ENCODE measurements at regions not wholly inside any gene's neighbourhood (a gene's known extent, or its start where the extent isn't known, plus 50 kb on each side); places are given as distances from the start of the nearest gene placed in this dataset.
A peak's percentile ranks its signal among the peaks of the same experiment; 100 is the strongest.

DNA sequence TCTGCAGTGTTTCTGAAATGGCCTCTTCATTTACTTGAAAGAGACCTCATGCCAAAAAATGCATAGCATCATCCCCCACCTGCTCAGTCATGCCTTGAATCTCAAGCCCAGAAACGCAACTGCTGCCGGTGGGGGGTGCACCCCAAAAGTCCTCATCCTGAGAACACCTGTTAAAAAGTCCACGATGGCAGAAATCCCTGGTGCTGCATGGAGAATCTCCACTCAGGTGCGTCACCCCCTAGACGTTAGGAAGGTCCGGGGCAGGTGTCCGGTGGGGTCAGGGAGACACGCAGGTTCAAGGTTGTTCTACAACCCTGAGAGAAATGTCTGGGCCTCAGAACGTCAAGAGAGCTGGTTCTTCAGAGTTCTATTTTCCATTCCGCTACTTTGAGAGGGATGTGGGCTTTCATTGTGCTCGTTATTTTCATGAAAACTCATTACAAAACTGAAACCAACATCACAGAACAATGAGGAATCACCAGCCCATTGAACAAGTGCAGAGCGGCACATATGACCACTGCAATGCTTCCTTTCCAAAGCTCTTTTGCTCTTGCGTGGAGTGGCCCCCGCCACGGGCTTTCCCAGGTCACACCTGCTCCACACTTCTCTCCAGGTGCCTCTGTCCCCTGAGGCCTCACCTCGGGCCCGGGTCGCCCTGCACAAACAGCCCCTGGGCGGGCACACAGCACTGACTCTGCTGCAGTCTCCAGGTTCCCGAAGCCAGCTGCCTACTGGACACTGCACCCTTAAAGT is 201.9 kb downstream of the TOMM20 start:
- Mint-ChIP-seq H3K36me3 (ENCODE audit: low read depth) (no peaks in the 10 kb centered on the region), H3K4me3 (peak overlapping the region in 2 of 3 experiments; percentile 9 to 45), H3K9me3 (no peaks in the 10 kb centered on the region), H3K27me3 (ENCODE audit: low read depth) (no peaks in the 10 kb centered on the region), H3K4me1 (peaks cover 54% of the 10 kb centered on the region), H3K27ac (peak overlapping the region; percentile 97)
- TF ChIP-seq, protein P1, sequence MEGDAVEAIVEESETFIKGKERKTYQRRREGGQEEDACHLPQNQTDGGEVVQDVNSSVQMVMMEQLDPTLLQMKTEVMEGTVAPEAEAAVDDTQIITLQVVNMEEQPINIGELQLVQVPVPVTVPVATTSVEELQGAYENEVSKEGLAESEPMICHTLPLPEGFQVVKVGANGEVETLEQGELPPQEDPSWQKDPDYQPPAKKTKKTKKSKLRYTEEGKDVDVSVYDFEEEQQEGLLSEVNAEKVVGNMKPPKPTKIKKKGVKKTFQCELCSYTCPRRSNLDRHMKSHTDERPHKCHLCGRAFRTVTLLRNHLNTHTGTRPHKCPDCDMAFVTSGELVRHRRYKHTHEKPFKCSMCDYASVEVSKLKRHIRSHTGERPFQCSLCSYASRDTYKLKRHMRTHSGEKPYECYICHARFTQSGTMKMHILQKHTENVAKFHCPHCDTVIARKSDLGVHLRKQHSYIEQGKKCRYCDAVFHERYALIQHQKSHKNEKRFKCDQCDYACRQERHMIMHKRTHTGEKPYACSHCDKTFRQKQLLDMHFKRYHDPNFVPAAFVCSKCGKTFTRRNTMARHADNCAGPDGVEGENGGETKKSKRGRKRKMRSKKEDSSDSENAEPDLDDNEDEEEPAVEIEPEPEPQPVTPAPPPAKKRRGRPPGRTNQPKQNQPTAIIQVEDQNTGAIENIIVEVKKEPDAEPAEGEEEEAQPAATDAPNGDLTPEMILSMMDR (IDR thresholded peaks at IDR 0.05; ENCODE audit: unreplicated experiment in 3 of 3) = no peak

DNA sequence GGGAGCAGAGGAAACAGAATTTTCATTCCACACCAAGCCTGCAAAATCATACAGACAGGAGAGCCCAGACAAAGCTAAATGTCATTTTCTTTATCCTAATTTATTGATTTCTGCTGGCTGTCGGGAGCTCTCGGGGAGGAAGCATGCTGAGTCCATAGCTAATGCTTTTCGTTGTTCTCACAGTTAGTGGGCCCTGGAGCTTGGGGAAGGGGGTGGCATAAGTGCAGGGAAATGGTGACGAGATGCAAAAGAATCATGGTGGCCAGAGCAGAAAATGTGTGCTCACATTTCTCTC is 202.4 kb downstream of the TOMM20 start:
- TF ChIP-seq, protein P1 (IDR thresholded peaks at IDR 0.05; ENCODE audit: unreplicated experiment in 3 of 3) = no peak
- peak overlapping the region; percentile 97 for H3K27ac Mint-ChIP-seq
- H3K4me3 Mint-ChIP-seq = peak overlapping the region in 2 of 3 experiments; percentile 45 to 47
- no peaks in the 10 kb centered on the region for H3K36me3 Mint-ChIP-seq (ENCODE audit: low read depth)
- no peaks in the 10 kb centered on the region for H3K27me3 Mint-ChIP-seq (ENCODE audit: low read depth)
- peaks cover 59% of the 10 kb centered on the region for H3K4me1 Mint-ChIP-seq
- H3K9me3 Mint-ChIP-seq = no peaks in the 10 kb centered on the region

DNA sequence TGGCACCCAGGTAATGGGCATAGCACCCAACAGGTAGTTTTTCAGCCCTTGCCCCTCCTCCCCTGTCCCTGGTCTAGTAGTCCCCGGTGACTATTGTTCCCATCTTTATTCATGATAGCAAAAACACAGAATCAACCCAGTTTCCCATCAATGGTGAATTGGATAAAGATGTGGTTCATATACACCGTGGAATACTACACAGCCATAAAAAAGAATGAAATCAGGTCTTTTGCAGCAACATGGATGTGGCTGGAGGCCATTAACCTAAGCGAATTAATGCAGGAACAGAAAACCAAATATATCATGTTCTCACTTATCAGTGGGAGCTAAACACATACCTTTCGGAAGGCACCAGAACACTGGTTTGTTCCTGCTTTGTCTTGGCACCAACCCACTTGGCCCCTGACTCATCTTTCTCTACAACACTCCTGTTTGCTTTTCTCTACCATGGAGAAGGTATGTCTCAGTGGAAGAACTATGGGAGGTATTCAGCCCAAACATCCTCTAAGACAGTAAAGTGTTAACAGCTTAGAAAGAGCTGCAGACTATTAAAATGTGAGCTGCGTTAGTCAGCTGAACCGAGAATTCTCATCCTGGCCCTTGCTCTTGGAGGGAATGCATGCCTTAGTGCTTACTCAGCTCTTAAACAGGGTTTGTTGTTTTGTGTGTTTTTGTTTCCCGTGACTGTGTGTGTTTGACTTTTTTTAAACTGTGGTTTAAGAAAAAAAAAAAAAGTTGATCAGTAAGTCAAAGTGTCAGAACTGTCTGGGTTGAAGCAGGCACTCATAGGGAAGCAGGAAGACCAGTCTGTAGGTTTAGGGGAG is 203.0 kb downstream of the TOMM20 start:
- Mint-ChIP-seq H3K9me3 (no peaks in the 10 kb centered on the region), H3K27me3 (ENCODE audit: low read depth) (no peaks in the 10 kb centered on the region), H3K4me1 (peaks cover 62% of the 10 kb centered on the region), H3K36me3 (ENCODE audit: low read depth) (no peaks in the 10 kb centered on the region), H3K4me3 (peak overlapping the region in 2 of 3 experiments; percentile 15 to 47), H3K27ac (peak overlapping the region; percentile 97)
- TF ChIP-seq, protein P1 (IDR thresholded peaks at IDR 0.05; ENCODE audit: unreplicated experiment in 3 of 3) = no peak

DNA sequence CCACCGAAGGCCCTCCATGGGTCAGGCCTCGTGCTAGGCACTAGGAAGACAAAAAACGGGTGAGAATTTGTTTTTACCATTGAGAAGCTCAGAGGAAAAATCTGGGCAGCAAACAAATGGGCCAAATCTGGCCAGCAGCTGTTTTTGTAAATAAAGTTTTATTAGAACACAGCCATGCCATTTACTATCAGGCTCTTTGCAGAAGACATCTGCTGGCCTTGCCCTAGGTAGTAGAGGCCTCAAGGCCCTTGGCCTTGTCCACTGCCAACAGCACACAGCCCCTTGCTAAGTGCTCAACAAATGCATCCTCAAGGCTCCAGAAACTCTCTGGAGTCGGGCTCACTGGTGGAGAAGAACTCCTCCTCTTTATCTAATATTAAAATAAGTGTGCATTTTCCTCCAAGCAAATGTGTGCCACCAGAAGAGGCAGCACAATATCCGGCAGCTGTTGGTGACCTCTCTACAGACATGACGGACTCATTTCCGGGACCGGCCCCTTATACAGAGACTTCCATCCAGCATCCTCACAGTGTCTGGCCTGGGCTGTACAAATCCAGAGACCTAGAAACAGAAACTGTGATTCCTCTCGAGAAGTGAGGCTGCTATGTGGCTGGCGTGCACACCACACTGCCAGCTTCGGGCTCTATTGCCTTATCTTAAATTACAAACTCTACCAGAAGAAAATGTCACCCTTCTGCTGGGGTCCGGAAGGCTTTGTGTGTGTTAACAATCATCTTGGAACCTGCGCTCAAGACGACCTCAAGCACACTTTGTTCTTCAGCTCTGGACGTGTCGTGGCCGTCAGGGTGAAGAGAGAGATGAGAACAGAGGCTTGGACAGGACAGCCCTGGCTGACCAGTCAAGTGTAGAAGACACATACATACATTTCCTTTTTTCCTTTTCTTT is 203.9 kb downstream of the TOMM20 start:
- Mint-ChIP-seq H3K36me3 (ENCODE audit: low read depth) (no peaks in the 10 kb centered on the region), H3K4me3 (no peak overlapping the region), H3K4me1 (peaks cover 62% of the 10 kb centered on the region), H3K27ac (peak overlapping the region; percentile 97), H3K27me3 (ENCODE audit: low read depth) (no peaks in the 10 kb centered on the region), H3K9me3 (no peaks in the 10 kb centered on the region)
- TF ChIP-seq, protein P1 (IDR thresholded peaks at IDR 0.05; ENCODE audit: unreplicated experiment in 3 of 3) = no peak

DNA sequence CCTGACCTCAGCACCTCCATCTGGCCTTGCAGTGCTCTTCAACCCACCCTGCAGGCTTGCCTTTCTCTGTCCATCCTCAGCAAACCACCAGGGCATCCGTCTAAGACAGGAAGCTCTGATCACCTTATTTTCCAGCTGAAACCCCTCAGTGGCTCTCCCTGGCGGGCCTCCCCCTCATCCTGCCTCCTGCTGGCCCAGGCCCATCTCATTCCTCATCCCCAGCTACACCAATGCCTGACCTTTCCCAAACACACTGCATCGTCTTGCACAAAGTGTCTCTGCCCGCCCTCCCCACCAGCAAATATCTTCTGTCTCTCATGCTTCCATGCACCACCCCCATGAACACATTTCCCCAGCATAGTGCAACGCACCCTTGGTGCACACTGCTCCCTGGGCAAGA is 205.0 kb downstream of the TOMM20 start:
- Mint-ChIP-seq H3K27ac (peak overlapping the region; percentile 49 to 97 (median 56)), H3K36me3 (ENCODE audit: low read depth) (no peaks in the 10 kb centered on the region)

More for the DNA sequence above, 205.0 kb downstream of the TOMM20 start:
- no peaks in the 10 kb centered on the region for H3K27me3 Mint-ChIP-seq (ENCODE audit: low read depth)
- H3K9me3 Mint-ChIP-seq = no peaks in the 10 kb centered on the region
- H3K4me3 Mint-ChIP-seq = no peak overlapping the region
- H3K4me1 Mint-ChIP-seq = peaks cover 68% of the 10 kb centered on the region
- TF ChIP-seq, protein P1 (IDR thresholded peaks at IDR 0.05; ENCODE audit: unreplicated experiment in 3 of 3) = no peak
